ENCODE measurements at regions not wholly inside any gene's neighbourhood (a gene's known extent, or its start where the extent isn't known, plus 50 kb on each side); places are given as distances from the start of the nearest gene placed in this dataset.

GRCh38 chr1:95171270-95172245 lies 54.4 kb downstream of the TLCD4 start:
- Mint-ChIP-seq H3K27ac (ENCODE audit: low read depth, unreplicated experiment) (no peak overlapping the region), H3K27me3 (ENCODE audit: insufficient read depth, unreplicated experiment) (no peaks in the 10 kb centered on the region), H3K36me3 (ENCODE audit: insufficient read depth, unreplicated experiment) (no peaks in the 10 kb centered on the region), H3K9me3 (ENCODE audit: unreplicated experiment) (no peaks in the 10 kb centered on the region), H3K4me1 (ENCODE audit: insufficient read depth, unreplicated experiment) (peaks cover 24% of the 10 kb centered on the region), H3K4me3 (ENCODE audit: unreplicated experiment) (no peak overlapping the region)
- no peak for TF ChIP-seq CTCF (IDR thresholded peaks at IDR 0.05; ENCODE audit: unreplicated experiment)
- ChIA-PET CTCF (interaction anchor here (0.6 to 1.5 kb wide), 2 partner anchors 62 to 131 kb away, joined by 3 read pairs; partner anchors contain the start of gene RWDD3), POLR2A (no interaction called here)
- intact Hi-C loops (cut with micrococcal nuclease) = no loop called here
- DNase-seq (ENCODE audit: unreplicated experiment) = no peak
- no TSS peak for BruUV-seq (replicated peaks)

DNA sequence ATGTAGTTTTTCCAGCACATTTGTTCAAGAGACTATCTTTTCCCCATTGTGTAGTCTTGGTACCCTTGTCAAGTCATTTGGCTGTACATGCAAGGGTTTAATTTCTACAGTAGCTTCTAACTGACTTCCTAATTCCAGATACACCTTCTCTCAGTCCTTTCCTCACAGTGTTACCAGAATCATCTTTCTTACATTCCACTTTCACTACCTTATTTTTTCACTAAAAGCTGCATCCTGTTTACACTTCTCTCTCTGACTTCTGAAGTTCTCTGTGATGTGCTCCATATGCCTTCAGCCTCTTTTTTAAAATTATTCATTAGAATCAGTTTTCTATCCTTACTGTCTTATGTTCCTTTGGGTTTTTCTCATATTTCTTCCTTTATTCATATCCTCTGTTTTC lies 57.1 kb upstream of the RWDD3 start:
- BruUV-seq (replicated peaks) = no TSS peak
- CTCF ChIA-PET = interaction anchor here (0.7 kb wide), 1 partner anchor 15 kb away, joined by 3 read pairs; no protein-coding TSS in a partner anchor
- intact Hi-C loops (cut with micrococcal nuclease) = no loop called here

GRCh38 chr1:95179205-95179986 lies 54.6 kb upstream of the RWDD3 start:
- no peak overlapping the region for H3K27ac Mint-ChIP-seq (ENCODE audit: low read depth, unreplicated experiment)
- CTCF ChIA-PET = interaction anchor here (0.5 kb wide), 1 partner anchor 8 kb away, joined by 4 read pairs; no protein-coding TSS in a partner anchor

More for the DNA sequence above, 57.1 kb upstream of the RWDD3 start:
- DNase-seq (ENCODE audit: unreplicated experiment) = no peak
- no peak overlapping the region for H3K4me3 Mint-ChIP-seq (ENCODE audit: unreplicated experiment)
- POLR2A ChIA-PET = no interaction called here
- no peaks in the 10 kb centered on the region for H3K9me3 Mint-ChIP-seq (ENCODE audit: unreplicated experiment)
- no peaks in the 10 kb centered on the region for H3K36me3 Mint-ChIP-seq (ENCODE audit: insufficient read depth, unreplicated experiment)
- H3K27ac Mint-ChIP-seq (ENCODE audit: low read depth, unreplicated experiment) = no peak overlapping the region
- H3K4me1 Mint-ChIP-seq (ENCODE audit: insufficient read depth, unreplicated experiment) = peaks cover under 1% of the 10 kb centered on the region
- no peak for TF ChIP-seq CTCF (IDR thresholded peaks at IDR 0.05; ENCODE audit: unreplicated experiment)
- no peaks in the 10 kb centered on the region for H3K27me3 Mint-ChIP-seq (ENCODE audit: insufficient read depth, unreplicated experiment)

More at GRCh38 chr1:95179205-95179986, 54.6 kb upstream of the RWDD3 start:
- no peak for TF ChIP-seq CTCF (IDR thresholded peaks at IDR 0.05; ENCODE audit: unreplicated experiment)
- no peak overlapping the region for H3K4me3 Mint-ChIP-seq (ENCODE audit: unreplicated experiment)
- no peaks in the 10 kb centered on the region for H3K9me3 Mint-ChIP-seq (ENCODE audit: unreplicated experiment)
- no peak for DNase-seq (ENCODE audit: unreplicated experiment)
- no peaks in the 10 kb centered on the region for H3K36me3 Mint-ChIP-seq (ENCODE audit: insufficient read depth, unreplicated experiment)
- H3K27me3 Mint-ChIP-seq (ENCODE audit: insufficient read depth, unreplicated experiment) = no peaks in the 10 kb centered on the region
- intact Hi-C loops (cut with micrococcal nuclease) = no loop called here
- no peaks in the 10 kb centered on the region for H3K4me1 Mint-ChIP-seq (ENCODE audit: insufficient read depth, unreplicated experiment)
- no TSS peak for BruUV-seq (replicated peaks)
- POLR2A ChIA-PET = interaction anchor here (0.7 to 1.7 kb wide), 3 partner anchors 12 to 1923 kb away, joined by 3 to 5 read pairs (median 4); no protein-coding TSS in a partner anchor

Data from MCF 10A (cell line).